ENCODE measurements at regions not wholly inside any gene's neighbourhood (a gene's known extent, or its start where the extent isn't known, plus 50 kb on each side); places are given as distances from the start of the nearest gene placed in this dataset.
A peak's percentile ranks its signal among the peaks of the same experiment; 100 is the strongest.

DNA sequence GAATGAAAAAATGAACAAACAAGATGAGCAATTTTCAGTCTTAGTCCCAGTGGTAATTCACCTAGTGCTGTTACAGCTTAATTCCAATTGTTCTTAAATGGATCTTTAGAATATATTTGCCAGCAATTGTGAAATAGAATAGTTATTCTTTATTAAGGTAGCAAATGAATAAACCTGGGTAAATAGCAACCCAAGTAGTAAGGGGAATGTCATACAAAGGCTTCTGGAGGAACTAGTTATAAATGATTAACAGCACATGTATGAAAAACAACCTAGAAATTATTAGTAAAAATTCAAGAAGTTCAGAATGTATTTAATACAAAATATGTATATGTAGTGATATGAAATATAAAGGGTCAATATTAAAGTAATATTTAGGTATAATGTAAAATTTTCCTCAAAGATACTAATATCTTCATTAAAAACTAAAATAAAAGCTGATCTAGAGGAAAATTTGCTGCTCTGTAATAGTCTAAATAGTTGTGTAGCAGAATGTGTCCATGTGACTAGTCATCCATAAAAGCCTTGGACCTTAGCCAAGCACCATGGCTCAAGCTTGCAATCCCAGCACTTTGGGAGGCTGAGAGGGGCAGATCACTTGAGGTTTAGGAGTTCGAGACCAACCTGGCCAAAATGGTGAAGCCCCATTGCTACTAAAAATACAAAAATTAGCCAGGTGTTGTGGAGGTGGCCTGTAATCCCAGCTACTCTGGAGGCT, 535.9 kb upstream of the ATXN8OS start:
- no peak for DNase-seq

DNA sequence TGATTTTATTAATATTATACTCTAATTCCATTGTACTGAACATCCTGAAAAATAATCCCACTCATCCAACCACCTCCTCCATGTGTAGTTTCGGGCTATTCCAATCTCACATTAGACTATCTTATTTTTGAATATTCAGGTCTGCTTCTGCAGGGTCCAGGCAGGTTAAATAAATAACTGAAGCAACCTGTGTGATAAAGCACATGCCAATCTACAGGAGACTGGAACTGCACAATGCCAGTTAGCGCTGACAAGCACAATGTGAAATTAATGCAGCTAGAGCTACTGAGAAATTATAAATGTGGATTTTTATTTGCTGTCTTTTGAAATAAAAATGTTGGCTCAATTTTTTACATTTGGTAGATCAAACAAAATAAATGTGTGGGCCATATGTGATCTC, 540.1 kb upstream of the ATXN8OS start:
- DNase-seq, result no peak

DNA sequence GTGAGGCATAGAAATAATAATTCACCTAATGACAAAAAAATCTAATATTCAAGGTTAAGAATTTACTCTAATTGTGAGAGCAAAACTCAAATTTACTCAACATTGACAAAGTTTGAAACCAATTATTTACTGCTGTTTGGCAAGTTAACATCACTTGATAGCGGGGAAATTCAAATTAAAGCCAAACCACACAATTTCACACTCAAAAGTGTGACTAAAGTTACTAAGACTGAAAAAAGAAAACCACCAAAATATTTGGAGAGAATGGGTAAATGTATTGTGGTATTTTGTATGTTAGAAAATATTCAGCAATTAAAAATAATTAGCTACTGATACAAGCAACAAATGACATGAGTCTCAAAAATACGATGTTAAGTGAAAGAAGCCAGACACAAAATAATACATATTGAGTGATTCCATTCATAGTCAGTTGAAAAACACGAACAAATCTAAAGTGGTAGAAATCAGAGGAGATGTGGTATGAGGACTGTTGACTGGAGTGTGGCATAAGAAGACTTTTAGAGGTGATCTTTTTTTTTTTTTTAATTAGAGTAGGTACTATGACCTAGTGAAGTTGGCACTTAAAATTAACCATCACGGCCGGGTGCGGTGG, 541.4 kb upstream of the ATXN8OS start:
- no peak for DNase-seq

DNA sequence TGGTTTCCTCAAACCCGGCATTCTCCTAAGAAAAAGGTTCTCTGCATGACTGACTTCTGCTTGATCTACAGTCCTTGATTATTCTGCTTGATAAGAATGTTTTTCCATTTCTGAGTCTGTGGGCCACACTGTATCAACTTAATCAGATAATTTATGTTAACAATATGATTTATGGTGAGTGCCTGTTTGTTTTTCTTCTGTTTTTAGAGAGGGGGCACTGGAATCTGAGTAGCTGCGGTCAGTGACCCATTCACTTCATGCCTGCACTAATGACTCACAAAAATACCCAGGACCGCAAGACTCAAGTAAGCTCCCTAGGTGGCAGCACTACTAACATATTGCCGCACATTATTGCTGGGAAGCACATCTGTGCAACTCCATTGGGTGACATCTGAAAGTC, 542.3 kb upstream of the ATXN8OS start:
- DNase-seq, result no peak

DNA sequence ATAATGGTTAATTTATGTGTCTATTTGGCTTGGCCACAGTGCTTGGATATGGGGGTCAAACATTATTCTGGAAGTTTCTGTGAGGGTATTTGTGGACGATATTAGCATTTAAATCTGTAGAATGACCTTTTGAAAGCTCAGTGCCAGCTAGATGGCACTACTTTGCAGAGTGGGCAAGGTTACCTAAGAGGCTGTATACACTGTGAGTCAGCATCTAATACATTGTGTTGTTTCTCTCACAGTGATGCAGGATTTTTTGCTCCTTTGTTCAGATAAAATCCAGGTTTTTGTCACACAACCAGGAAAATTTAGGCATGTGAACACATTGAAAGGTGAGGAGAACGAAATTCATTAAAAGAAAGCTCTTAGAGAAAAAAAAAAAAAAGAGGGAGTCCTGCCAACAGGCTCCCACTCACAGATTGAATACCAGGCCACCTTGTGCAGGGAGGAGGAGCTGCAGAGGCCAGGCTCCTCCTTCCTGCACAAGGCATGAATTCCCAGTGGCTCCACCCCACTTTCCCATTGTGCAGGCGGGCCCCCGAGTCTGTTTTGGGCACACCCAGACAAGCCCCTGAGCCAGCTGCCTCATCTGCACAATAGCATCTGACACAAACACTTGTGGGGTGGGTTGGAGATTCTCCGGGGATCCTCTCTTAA, 551.0 kb upstream of the ATXN8OS start:
- no peak for DNase-seq

DNA sequence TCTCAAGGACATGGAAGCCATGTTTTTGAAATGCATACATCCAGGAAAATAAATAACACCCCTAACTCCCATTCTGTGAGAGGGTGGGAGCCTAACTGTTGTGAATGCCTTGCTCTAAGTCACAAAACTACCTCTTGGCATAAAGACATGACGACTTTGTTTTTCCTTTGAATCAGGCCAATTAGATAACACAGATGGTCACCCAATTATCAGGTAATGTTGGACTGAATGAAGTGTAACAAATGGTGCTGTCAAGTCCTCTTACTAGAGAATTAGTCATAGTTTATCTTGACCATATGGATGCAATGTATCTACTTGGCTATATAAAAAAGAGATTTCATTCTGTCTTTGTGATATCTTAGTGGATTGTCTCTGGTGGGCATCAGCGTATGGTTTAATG, 553.6 kb upstream of the ATXN8OS start:
- no peak for DNase-seq

DNA sequence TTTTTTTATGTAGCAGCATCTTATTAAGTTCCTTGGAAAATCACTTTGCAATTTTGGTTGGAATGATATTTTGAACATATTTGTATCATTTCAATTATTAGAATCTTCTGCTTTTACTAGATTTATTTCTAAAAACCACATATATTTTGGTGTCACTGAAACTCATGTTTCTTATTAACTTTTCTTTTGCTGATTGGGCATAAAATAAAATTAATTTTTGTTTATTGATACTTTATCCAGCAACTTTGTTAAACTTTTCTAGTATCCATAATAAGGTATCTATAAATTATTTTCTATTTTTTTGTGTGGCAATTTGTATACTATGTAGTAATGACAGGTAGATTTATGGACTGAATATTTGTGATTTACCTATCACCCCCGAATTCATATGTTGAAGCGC, 556.4 kb upstream of the ATXN8OS start:
- no peak for DNase-seq

DNA sequence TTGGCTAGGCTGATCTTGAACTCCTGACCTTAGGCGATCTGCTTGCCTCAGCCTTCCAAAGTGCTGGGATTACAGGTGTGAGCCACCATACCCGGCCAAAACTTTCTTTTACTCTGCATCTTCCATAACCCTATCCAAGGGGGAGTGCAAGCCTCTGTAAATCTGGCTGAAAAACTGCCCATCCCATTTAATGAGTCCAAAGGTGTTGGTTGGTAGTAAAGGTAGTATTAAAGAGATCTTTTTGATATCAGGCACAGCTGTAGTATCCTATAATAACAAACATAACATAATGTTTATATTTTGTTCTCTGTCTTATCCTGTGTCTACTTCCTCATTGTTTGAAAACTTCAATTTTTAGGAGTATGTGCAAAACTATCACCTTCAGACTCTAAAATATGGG, 559.8 kb upstream of the ATXN8OS start:
- DNase-seq, result no peak

DNA sequence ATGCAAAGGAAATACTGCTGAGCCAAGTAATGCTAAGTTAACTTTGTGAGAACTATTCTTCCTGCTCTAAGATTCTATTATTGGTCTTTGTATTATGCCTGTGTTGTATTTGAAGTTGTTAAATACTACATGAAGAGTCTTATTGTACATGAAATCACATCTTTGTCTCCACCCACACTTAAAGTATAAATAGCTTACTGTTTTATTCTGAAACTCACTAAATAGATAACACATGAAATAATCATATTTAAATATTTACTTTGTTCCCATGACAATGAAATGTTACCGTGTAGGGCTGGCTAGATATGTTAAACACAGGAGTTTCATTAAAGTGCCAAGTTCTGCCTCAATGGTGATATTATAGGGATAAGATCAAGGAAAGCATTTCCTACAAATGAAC, 562.1 kb upstream of the ATXN8OS start:
- DNase-seq, result no peak

DNA sequence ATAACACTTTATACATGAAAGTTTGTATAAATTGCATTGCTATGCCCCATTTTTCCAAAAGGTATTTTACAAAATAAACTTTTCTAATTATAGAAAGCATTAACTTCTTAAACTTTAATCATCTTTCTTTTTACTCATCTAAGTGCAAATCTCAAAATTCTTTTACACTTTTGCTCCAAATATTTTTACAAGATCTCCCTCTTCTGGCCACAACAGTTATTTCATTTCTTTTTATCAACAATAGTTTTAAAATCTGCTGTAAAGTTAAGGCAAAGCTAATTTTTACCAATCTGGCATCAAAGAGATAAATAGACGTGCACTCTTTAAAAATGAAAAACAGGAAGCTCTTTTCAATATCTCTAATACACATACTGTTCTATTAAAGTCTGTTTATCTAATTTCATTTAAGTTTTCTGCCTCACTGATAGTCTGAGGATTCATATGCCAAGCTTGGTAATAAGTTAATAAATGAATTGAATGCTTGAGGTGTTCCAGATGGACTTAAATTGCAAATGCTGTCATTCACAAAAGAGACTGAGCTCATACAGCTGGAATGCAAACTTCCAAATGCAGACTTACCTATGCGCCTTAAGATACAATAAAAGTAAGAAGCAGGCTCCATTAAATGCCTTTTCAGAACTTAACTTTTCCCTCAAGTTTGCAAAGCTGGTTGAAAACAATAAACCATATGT, 583.0 kb upstream of the ATXN8OS start:
- no peak for DNase-seq

DNA sequence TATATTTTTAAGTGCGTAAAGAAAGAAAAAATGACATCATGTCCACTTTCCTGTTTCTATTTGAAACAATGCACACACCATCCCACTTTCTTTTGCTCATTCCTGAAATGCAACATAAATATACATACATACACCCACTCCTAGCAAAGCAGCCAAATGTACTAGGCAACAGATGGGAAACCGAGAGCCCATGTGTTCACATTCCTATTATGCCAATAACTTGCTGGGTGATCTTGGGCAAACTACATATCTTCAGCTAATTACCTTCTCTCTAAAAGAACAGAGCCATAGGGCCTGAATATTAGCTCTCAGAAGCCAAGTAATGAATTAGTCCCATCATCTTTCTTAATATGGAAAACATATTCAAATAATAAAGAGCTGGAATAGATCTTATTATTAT, 610.6 kb upstream of the ATXN8OS start:
- DNase-seq, result no peak

DNA sequence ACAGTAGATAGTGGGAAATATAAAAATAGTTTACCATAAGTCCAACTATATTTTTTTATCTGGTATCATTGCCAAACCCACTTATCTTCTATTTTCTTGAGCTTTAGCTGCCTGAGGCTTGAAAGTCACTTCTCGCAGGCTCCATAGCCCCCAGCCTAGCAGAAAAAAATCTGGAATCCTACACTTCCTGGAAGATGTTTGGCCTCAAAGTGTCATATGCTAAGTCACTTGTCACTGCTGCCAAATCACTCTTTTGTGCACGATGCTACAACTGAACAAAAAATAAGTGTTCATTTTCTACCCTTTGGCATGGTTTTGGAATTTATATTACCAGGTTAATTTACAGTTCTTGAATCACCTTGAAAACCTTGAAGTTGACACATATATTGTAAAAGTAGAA, 612.5 kb upstream of the ATXN8OS start:
- no peak for DNase-seq

DNA sequence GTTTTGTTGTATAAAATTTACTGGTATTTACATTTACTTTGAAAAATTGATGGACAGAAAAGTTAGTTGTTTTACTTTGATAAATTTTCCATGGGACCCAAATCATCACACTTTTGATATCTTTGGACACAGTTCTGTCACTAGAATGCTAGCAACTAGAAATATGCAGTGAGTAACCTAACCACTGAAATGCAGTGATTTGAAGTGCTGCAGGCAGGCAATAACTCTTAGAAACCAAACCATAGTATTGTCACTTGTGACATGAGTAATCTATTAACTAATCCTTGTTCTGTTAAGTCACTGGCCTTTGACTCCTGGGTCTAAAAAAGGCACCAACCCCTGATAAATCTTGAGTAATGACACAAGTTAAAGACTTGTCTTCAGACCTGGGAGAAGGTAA, 620.0 kb upstream of the ATXN8OS start:
- no peak for DNase-seq

DNA sequence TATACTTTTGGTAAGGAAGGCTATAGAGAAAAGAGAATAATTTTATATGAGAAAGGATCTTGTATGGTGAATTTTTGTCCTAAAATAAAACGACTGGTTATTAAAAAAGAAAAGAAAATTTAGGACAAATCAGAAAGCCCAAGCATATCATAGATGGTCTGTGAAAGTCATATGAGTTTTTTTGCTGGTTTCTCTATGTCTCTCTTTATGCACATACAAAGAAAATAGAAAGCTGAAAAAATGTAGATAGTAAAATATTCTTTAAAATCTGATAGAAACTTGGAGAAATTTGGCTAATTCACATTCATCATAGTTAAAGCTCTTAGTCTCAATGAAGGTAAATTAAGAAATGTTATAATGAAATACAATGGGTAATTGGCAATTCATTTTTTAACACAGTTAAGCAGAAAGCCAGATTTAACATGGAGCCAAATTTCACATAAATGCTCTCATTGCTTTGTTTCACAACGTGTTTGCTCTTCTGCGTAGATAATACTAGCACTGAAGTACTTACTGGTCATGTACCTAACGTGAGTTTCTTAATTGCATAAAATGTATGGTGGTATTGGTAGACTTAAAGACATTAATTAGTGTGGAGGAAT, 621.5 kb upstream of the ATXN8OS start:
- no peak for DNase-seq

DNA sequence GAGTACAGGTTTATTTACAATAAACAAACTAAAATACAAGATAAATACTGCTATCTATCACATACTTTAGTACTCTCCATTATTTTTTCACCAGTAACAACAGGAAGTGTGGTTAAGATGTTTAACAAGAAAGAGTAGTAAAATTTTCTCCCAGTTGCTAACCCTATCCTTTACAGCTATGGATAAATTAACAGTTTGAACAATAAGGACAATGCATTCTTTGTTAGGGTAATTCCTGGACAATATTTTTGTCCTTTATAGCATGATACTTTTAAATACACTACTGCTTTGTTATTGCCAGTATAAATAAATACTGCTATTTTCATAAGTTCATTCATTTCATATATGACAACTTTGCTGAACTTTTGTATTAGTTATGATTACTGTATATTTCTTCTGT, 630.2 kb upstream of the ATXN8OS start:
- DNase-seq, result no peak

DNA sequence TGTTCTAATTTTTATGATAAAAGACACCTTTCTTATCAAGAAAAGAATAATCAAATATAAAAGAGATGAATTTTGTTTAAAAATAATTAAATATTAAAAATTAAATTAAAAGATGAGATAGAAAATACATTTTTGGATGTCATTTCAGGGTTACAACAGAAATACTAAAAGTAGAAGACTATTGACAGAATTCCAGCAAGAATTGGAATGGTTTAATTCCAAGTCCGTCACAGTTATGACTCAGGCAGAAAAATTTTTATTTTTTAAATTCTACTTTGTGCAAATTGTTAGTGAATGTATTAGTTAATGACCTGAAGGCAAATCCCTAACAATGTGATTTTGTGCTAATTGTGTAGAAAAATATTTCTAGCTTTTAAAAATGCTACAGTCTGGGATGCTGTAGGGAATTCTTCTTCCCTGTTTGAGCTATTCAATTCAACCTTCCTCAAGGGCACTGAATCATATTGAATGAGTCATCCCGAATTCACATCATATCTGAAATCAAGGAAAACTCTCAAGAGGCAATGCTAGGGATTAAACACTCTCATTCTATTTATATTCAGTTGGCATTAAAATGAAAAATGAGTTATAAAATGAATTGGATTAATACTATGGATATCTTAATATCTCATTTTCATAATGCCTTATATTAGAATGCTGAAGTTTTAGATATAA, 633.5 kb upstream of the ATXN8OS start:
- DNase-seq, result no peak

DNA sequence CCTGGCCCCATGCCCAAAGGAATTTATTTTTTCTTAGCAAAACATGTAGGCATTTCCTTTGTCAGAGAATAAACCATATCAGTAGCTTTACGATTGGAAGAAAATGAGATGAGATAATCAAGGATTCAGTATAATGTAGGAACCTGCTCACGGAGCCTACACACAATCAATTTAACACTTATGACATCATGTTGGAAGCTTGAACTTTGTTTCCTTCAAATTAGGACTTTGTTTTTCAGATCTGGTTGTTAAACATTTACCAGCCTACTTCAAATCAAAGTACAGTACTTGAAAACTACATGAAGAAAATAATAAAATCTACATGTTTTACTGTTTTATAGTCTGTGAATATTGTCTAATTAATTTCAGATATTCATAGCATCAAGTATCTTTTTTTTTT, 639.0 kb upstream of the ATXN8OS start:
- DNase-seq, result no peak

DNA sequence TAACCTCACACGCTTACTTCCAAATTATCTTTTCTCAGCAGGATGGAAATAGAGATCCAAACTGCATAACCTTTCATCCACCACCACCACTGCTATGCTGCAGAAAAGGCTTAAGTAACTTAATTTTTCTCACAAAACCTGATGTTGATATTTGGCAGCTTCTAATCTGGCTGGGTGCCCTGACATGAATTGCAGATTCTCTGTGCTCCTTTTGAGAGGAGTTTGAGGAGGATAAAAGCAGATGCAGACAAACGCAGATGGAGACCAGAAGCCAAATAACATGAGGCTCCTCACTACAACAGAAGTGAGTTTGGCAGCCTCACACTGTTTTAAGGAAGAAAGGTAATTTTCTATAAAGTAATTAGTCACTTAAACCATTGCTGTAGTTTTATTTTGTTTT, 646.2 kb upstream of the ATXN8OS start:
- no peak for DNase-seq

DNA sequence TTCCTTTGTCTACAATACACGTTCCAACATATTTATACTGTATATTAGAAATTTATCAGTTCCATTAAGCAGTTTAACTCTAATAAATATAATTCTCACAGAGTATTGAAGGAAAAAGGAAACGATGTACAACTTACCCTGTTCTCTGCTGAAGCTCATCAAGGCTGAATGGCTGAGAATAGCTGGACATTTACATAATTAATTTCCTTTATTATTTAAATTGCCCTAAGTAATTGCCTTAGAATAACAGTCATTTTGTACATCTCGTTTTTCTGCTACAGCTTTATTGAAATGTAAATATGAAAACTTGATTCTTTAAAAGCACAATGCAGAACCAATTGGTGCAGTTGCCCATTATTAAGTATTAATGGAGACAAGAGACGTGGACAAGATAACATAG, 648.3 kb upstream of the ATXN8OS start:
- DNase-seq, result no peak

DNA sequence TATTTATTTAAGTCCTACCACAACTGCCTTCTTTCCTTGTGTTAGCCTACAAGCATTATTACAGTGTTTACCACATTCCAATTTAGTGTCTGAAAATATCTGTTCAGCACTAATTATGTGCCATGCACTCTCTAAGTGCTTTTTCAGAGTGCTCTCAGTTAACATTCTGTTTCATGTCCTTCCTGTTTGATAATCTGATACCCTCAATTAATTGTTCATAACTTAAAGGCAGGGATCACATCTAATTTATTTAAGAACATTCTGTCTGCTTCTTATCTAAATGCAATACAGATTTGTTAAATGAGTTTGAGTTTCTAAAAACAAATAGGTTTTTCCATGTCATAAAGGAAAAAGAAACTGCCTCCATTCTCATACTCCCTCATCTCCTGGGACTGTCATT, 649.6 kb upstream of the ATXN8OS start:
- no peak for DNase-seq

DNA sequence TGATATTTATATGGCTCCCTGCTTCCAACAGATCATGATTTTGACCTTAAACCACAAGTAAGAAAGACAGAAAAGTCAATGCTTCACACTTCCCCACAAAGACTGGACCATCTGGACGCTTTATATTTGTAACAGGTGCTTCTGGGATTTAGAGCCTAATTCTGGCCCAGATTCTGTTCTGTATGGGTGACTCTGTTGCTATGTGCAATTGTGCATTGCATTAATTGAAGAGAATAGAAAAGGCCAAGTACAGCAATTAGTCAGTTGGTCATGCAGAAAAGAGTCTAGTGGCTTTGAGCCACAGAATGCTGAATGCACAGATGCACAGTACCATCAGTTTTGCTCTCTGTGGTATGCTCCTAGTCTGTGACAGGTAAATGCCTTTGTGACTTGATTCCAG, 657.4 kb upstream of the ATXN8OS start:
- peak; percentile 24 for DNase-seq

DNA sequence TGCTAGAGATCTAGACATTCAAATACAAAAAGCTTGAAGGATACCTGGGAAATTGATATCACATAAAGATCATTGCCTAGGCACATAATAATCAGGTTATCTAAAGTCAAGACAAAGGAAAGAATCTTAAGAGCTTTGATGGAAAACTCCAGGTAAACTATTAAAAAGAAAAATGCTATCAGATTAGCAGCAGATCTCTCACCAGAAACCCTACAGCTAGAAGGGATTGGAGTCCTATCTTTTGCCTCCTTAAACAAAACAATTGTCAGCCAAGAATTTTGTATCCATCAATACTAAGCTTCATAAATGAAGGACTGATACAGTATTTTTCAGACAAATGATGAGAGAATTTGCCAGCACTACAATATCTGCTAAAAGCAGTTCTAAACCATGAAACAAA, 682.4 kb upstream of the ATXN8OS start:
- no peak for DNase-seq

DNA sequence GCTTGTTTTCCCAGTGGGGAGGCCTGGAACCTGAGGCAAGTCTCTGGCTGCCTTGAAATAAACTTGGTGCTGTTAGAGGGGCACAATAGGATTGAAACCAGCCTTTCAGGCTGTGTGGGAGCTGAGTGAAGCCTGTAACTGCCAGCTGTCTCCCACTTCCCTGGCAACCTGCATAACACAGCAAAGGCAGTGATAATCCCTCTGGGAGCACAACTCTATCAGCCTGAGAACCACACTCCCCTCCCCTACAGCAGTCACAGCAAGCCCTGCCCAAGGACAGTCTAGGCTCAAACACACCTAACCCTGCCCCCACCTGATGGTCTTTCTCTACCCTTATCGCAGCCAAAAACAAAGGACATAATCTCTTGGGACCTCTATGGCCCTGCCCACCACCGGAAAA, 683.8 kb upstream of the ATXN8OS start:
- no peak for DNase-seq
